CD4-positive, alpha-beta T cell (primary cell): ENCODE measurements at regions not wholly inside any gene's neighbourhood (a gene's known extent, or its start where the extent isn't known, plus 50 kb on each side); places are given as distances from the start of the nearest gene placed in this dataset.

Experiments used
- ATAC-seq: fragments of 200-7000 bp; cut with Tn5 transposase; one replicate; pipeline ENCODE4 v1.10.0; 2022; ENCODE audit warnings: mild to moderate bottlenecking; ENCODE audit not compliant: poor library complexity
- CTCF ChIA-PET: fragments of 350-600 bp; sonication (Branson Sonifier 250); formaldehyde crosslinking; loops from one replicate; lab custom pipeline; 2021; ENCODE audit warnings: antibody characterized with exemption, inconsistent platforms; lab: Charles Lee
- POLR2A ChIA-PET: fragments of 350-600 bp; sonication (Branson Sonifier 250); formaldehyde crosslinking; loops from one replicate; lab custom pipeline; 2021; ENCODE audit warnings: antibody characterized with exemption, inconsistent platforms; lab: Charles Lee
- DNase-seq, 14 experiments: peaks; one replicate each; pipeline ENCODE4 v3.0.0-alpha.2; 2013 to 2020; ENCODE audit warnings: mixed read lengths in 2 of 14
- H3K27ac ChIP-seq, 2 donors: one replicate each; pipeline versions ENCODE4 v1.5.1 to v1.7.0; 2013; ENCODE audit warnings: low read length in 2 of 2, low read depth in 1 of 2, mild to moderate bottlenecking in 1 of 2
- H3K27me3 ChIP-seq, 2 experiments: 1 replicate in 1 of 2; 2 replicates in 1 of 2; pipeline versions ENCODE4 v1.6.1 to v1.7.0; 2013; ENCODE audit warnings: low read length in 2 of 2, control low read depth in 1 of 2, mild to moderate bottlenecking in 1 of 2, moderate library complexity in 1 of 2; ENCODE audit not compliant: insufficient read depth in 2 of 2, control insufficient read depth in 1 of 2
- H3K36me3 ChIP-seq: one replicate; pipeline ENCODE4 v1.6.1; 2013; ENCODE audit warnings: low read length, control low read depth; ENCODE audit not compliant: insufficient read depth
- H3K4me1 ChIP-seq: one replicate; pipeline ENCODE4 v1.6.1; 2013; ENCODE audit warnings: low read length, control low read depth; ENCODE audit not compliant: insufficient read depth
- H3K4me3 ChIP-seq: one replicate; pipeline ENCODE4 v1.5.1; 2013; ENCODE audit warnings: mild to moderate bottlenecking, low read length, moderate library complexity
- H3K9me3 ChIP-seq, 2 experiments: 1 replicate in 1 of 2; 2 replicates in 1 of 2; pipeline versions ENCODE4 v1.6.1 to v1.7.0; 2013; ENCODE audit warnings: low read length in 2 of 2, mild to moderate bottlenecking in 2 of 2, control low read depth in 1 of 2, moderate library complexity in 1 of 2; ENCODE audit not compliant: control insufficient read depth in 1 of 2, insufficient read depth in 1 of 2
- H3K27ac Mint-ChIP-seq: one replicate; pipeline ENCODE4 v1.8.0; 2020; ENCODE audit warnings: mixed read lengths
- H3K27me3 Mint-ChIP-seq: one replicate; pipeline ENCODE4 v1.8.0; 2021; ENCODE audit warnings: mixed read lengths
- H3K36me3 Mint-ChIP-seq: one replicate; pipeline ENCODE4 v1.8.0; 2021; ENCODE audit warnings: low read depth, mixed read lengths
- H3K4me1 Mint-ChIP-seq: one replicate; pipeline ENCODE4 v1.8.0; 2021; ENCODE audit warnings: low read depth, mixed read lengths
- H3K4me3 Mint-ChIP-seq: one replicate; pipeline ENCODE4 v1.8.0; 2020; ENCODE audit warnings: mild to moderate bottlenecking, mixed read lengths
- H3K9me3 Mint-ChIP-seq: one replicate; pipeline ENCODE4 v1.8.0; 2020; ENCODE audit warnings: mixed read lengths
- CTCF ChIP-seq: fragments of 200-600 bp; IDR thresholded peaks from one replicate; pipeline ENCODE4 v1.8.0; 2022; ENCODE audit warnings: antibody characterized with exemption, mild to moderate bottlenecking
- intact Hi-C, 2 experiments: fragments of 100-400 bp; cut with DNase I in 1 of 2; cut with micrococcal nuclease in 1 of 2; formaldehyde crosslinking; loops; one replicate each; pipeline versions ENCODE4 v1.15.1 to v1.9.0; 2023 to 2025; cut with DNase I, micrococcal nuclease

- H3K9me3 Mint-ChIP-seq: no peaks in the 10 kb centered on the region
- H3K36me3 ChIP-seq: no peaks in the 10 kb centered on the region
- no peaks in the 10 kb centered on the region for H3K27me3 Mint-ChIP-seq
- CTCF ChIA-PET: no interaction called here
- no peaks in the 10 kb centered on the region for H3K9me3 ChIP-seq
- H3K4me1 ChIP-seq: no peaks in the 10 kb centered on the region
- H3K27ac ChIP-seq: no peak overlapping the region
- no peaks in the 10 kb centered on the region for H3K4me1 Mint-ChIP-seq
- peaks cover 25% of the 10 kb centered on the region for H3K36me3 Mint-ChIP-seq
- no peak overlapping the region for H3K4me3 ChIP-seq
- no peak for TF ChIP-seq CTCF
- DNase-seq (no peak), ATAC-seq (no peak)
- no peak overlapping the region for H3K27ac Mint-ChIP-seq
- intact Hi-C loops: no loop called here
- POLR2A ChIA-PET: no interaction called here
- H3K4me3 Mint-ChIP-seq: no peak overlapping the region
- no peaks in the 10 kb centered on the region for H3K27me3 ChIP-seq
Observed at GRCh38 chr6:126127659-126128058, 141.3 kb downstream of the TRMT11 start.

- Histone ChIP-seq H3K4me1 (no peaks in the 10 kb centered on the region), H3K4me3 (no peak overlapping the region), H3K36me3 (no peaks in the 10 kb centered on the region), H3K27ac (no peak overlapping the region), H3K27me3 (no peaks in the 10 kb centered on the region), H3K9me3 (peaks cover 0 to 3% of the 10 kb centered on the region in 2 experiments)
- Mint-ChIP-seq H3K9me3 (peaks cover 8% of the 10 kb centered on the region), H3K27ac (no peak overlapping the region), H3K4me1 (no peaks in the 10 kb centered on the region), H3K4me3 (no peak overlapping the region), H3K36me3 (peaks cover 36% of the 10 kb centered on the region), H3K27me3 (no peaks in the 10 kb centered on the region)
- TF ChIP-seq CTCF: no peak
- CTCF ChIA-PET: no interaction called here
- no peak for DNase-seq
- POLR2A ChIA-PET: no interaction called here
- intact Hi-C loops: no loop called here
- no peak for ATAC-seq
Observed at GRCh38 chr6:126131246-126131645, 144.9 kb downstream of the TRMT11 start.

- no peak overlapping the region for H3K27ac Mint-ChIP-seq
- no peaks in the 10 kb centered on the region for H3K27me3 Mint-ChIP-seq
- no peaks in the 10 kb centered on the region for H3K4me1 Mint-ChIP-seq
- Histone ChIP-seq H3K27ac (no peak overlapping the region), H3K27me3 (no peaks in the 10 kb centered on the region), H3K4me1 (no peaks in the 10 kb centered on the region), H3K36me3 (no peaks in the 10 kb centered on the region), H3K4me3 (no peak overlapping the region), H3K9me3 (peaks cover 0 to 3% of the 10 kb centered on the region in 2 experiments)
- ChIA-PET CTCF (no interaction called here), POLR2A (no interaction called here)
- ATAC-seq (no peak), DNase-seq (no peak)
- intact Hi-C loops: no loop called here
- TF ChIP-seq CTCF: no peak
- no peak overlapping the region for H3K4me3 Mint-ChIP-seq
- peaks cover 10% of the 10 kb centered on the region for H3K9me3 Mint-ChIP-seq
- peaks cover 43% of the 10 kb centered on the region for H3K36me3 Mint-ChIP-seq
Observed at GRCh38 chr6:126133984-126134383, 147.6 kb downstream of the TRMT11 start.
